ENCODE measurements at regions not wholly inside any gene's neighbourhood (a gene's known extent, or its start where the extent isn't known, plus 50 kb on each side); places are given as distances from the start of the nearest gene placed in this dataset.

- Histone ChIP-seq H3K27me3 (ENCODE audit: control insufficient read depth in 1 of 2, insufficient read depth in 2 of 2, low read length in 2 of 2) (no peaks in the 10 kb centered on the region), H3K27ac (ENCODE audit: low read length) (no peak overlapping the region), H3K9me3 (ENCODE audit: control insufficient read depth in 2 of 2, low read length in 2 of 2) (no peaks in the 10 kb centered on the region), H3K9ac (ENCODE audit: low read length in 2 of 2) (no peak overlapping the region), H3K36me3 (ENCODE audit: control insufficient read depth in 2 of 2, insufficient read depth in 2 of 2, low read length in 2 of 2) (no peaks in the 10 kb centered on the region), H3K4me3 (ENCODE audit: low read length in 2 of 2) (no peak overlapping the region), H3K4me1 (ENCODE audit: control insufficient read depth, insufficient read depth, low read length) (no peaks in the 10 kb centered on the region)
These were observed 502.2 kb downstream of the MAFB start for GRCh38 chr20:40186826-40187225.

GRCh38 chr20:40181676-40182075 lies 507.4 kb downstream of the MAFB start:
- Histone ChIP-seq H3K27ac (ENCODE audit: low read length) (no peak overlapping the region), H3K4me3 (ENCODE audit: low read length in 2 of 2) (no peak overlapping the region), H3K9ac (ENCODE audit: low read length in 2 of 2) (no peak overlapping the region), H3K27me3 (ENCODE audit: control insufficient read depth in 1 of 2, insufficient read depth in 2 of 2, low read length in 2 of 2) (no peaks in the 10 kb centered on the region), H3K36me3 (ENCODE audit: control insufficient read depth in 2 of 2, insufficient read depth in 2 of 2, low read length in 2 of 2) (no peaks in the 10 kb centered on the region), H3K9me3 (ENCODE audit: control insufficient read depth in 2 of 2, low read length in 2 of 2) (no peaks in the 10 kb centered on the region), H3K4me1 (ENCODE audit: control insufficient read depth, insufficient read depth, low read length) (no peaks in the 10 kb centered on the region)

GRCh38 chr20:40176098-40176841 lies 512.8 kb downstream of the MAFB start:
- no peaks in the 10 kb centered on the region for H3K36me3 ChIP-seq (ENCODE audit: control insufficient read depth in 2 of 2, insufficient read depth in 2 of 2, low read length in 2 of 2)
- no peaks in the 10 kb centered on the region for H3K4me1 ChIP-seq (ENCODE audit: control insufficient read depth, insufficient read depth, low read length)
- no peak overlapping the region for H3K4me3 ChIP-seq (ENCODE audit: low read length in 2 of 2)
- no peak overlapping the region for H3K27ac ChIP-seq (ENCODE audit: low read length)
- H3K9me3 ChIP-seq (ENCODE audit: control insufficient read depth in 2 of 2, low read length in 2 of 2): no peaks in the 10 kb centered on the region
- no peaks in the 10 kb centered on the region for H3K27me3 ChIP-seq (ENCODE audit: control insufficient read depth in 1 of 2, insufficient read depth in 2 of 2, low read length in 2 of 2)
- H3K9ac ChIP-seq (ENCODE audit: low read length in 2 of 2): no peak overlapping the region

- no peak overlapping the region for H3K4me3 ChIP-seq (ENCODE audit: low read length in 2 of 2)
- H3K27me3 ChIP-seq (ENCODE audit: control insufficient read depth in 1 of 2, insufficient read depth in 2 of 2, low read length in 2 of 2): no peaks in the 10 kb centered on the region
- H3K4me1 ChIP-seq (ENCODE audit: control insufficient read depth, insufficient read depth, low read length): no peaks in the 10 kb centered on the region
- no peak overlapping the region for H3K27ac ChIP-seq (ENCODE audit: low read length)
- H3K9me3 ChIP-seq (ENCODE audit: control insufficient read depth in 2 of 2, low read length in 2 of 2): no peaks in the 10 kb centered on the region
- no peak overlapping the region for H3K9ac ChIP-seq (ENCODE audit: low read length in 2 of 2)
- no peaks in the 10 kb centered on the region for H3K36me3 ChIP-seq (ENCODE audit: control insufficient read depth in 2 of 2, insufficient read depth in 2 of 2, low read length in 2 of 2)
These were observed 513.7 kb downstream of the MAFB start for GRCh38 chr20:40175296-40175695.

GRCh38 chr20:40173872-40174271 lies 515.2 kb downstream of the MAFB start:
- Histone ChIP-seq H3K36me3 (ENCODE audit: control insufficient read depth in 2 of 2, insufficient read depth in 2 of 2, low read length in 2 of 2) (no peaks in the 10 kb centered on the region), H3K4me1 (ENCODE audit: control insufficient read depth, insufficient read depth, low read length) (no peaks in the 10 kb centered on the region), H3K4me3 (ENCODE audit: low read length in 2 of 2) (no peak overlapping the region), H3K9ac (ENCODE audit: low read length in 2 of 2) (no peak overlapping the region), H3K9me3 (ENCODE audit: control insufficient read depth in 2 of 2, low read length in 2 of 2) (no peaks in the 10 kb centered on the region), H3K27ac (ENCODE audit: low read length) (no peak overlapping the region), H3K27me3 (ENCODE audit: control insufficient read depth in 1 of 2, insufficient read depth in 2 of 2, low read length in 2 of 2) (no peaks in the 10 kb centered on the region)

- H3K9me3 ChIP-seq (ENCODE audit: control insufficient read depth in 2 of 2, low read length in 2 of 2): no peaks in the 10 kb centered on the region
- H3K27me3 ChIP-seq (ENCODE audit: control insufficient read depth in 1 of 2, insufficient read depth in 2 of 2, low read length in 2 of 2): no peaks in the 10 kb centered on the region
- no peak overlapping the region for H3K9ac ChIP-seq (ENCODE audit: low read length in 2 of 2)
- H3K4me3 ChIP-seq (ENCODE audit: low read length in 2 of 2): no peak overlapping the region
- H3K27ac ChIP-seq (ENCODE audit: low read length): no peak overlapping the region
- no peaks in the 10 kb centered on the region for H3K36me3 ChIP-seq (ENCODE audit: control insufficient read depth in 2 of 2, insufficient read depth in 2 of 2, low read length in 2 of 2)
- H3K4me1 ChIP-seq (ENCODE audit: control insufficient read depth, insufficient read depth, low read length): no peaks in the 10 kb centered on the region
These were observed 519.9 kb downstream of the MAFB start for GRCh38 chr20:40168981-40169620.

GRCh38 chr20:40161391-40161790 lies 527.6 kb downstream of the MAFB start:
- H3K9me3 ChIP-seq (ENCODE audit: control insufficient read depth in 2 of 2, low read length in 2 of 2): no peaks in the 10 kb centered on the region
- no peaks in the 10 kb centered on the region for H3K27me3 ChIP-seq (ENCODE audit: control insufficient read depth in 1 of 2, insufficient read depth in 2 of 2, low read length in 2 of 2)
- H3K27ac ChIP-seq (ENCODE audit: low read length): no peak overlapping the region
- no peaks in the 10 kb centered on the region for H3K36me3 ChIP-seq (ENCODE audit: control insufficient read depth in 2 of 2, insufficient read depth in 2 of 2, low read length in 2 of 2)
- H3K4me3 ChIP-seq (ENCODE audit: low read length in 2 of 2): no peak overlapping the region
- H3K4me1 ChIP-seq (ENCODE audit: control insufficient read depth, insufficient read depth, low read length): no peaks in the 10 kb centered on the region
- H3K9ac ChIP-seq (ENCODE audit: low read length in 2 of 2): no peak overlapping the region

- Histone ChIP-seq H3K27me3 (ENCODE audit: control insufficient read depth in 1 of 2, insufficient read depth in 2 of 2, low read length in 2 of 2) (no peaks in the 10 kb centered on the region), H3K4me1 (ENCODE audit: control insufficient read depth, insufficient read depth, low read length) (no peaks in the 10 kb centered on the region), H3K27ac (ENCODE audit: low read length) (no peak overlapping the region), H3K36me3 (ENCODE audit: control insufficient read depth in 2 of 2, insufficient read depth in 2 of 2, low read length in 2 of 2) (no peaks in the 10 kb centered on the region), H3K4me3 (ENCODE audit: low read length in 2 of 2) (no peak overlapping the region), H3K9me3 (ENCODE audit: control insufficient read depth in 2 of 2, low read length in 2 of 2) (no peaks in the 10 kb centered on the region), H3K9ac (ENCODE audit: low read length in 2 of 2) (no peak overlapping the region)
These were observed 528.9 kb downstream of the MAFB start for GRCh38 chr20:40160097-40160550.

- no peak overlapping the region for H3K4me3 ChIP-seq (ENCODE audit: low read length in 2 of 2)
- no peaks in the 10 kb centered on the region for H3K9me3 ChIP-seq (ENCODE audit: control insufficient read depth in 2 of 2, low read length in 2 of 2)
- no peak overlapping the region for H3K27ac ChIP-seq (ENCODE audit: low read length)
- no peaks in the 10 kb centered on the region for H3K36me3 ChIP-seq (ENCODE audit: control insufficient read depth in 2 of 2, insufficient read depth in 2 of 2, low read length in 2 of 2)
- no peaks in the 10 kb centered on the region for H3K27me3 ChIP-seq (ENCODE audit: control insufficient read depth in 1 of 2, insufficient read depth in 2 of 2, low read length in 2 of 2)
- no peaks in the 10 kb centered on the region for H3K4me1 ChIP-seq (ENCODE audit: control insufficient read depth, insufficient read depth, low read length)
- H3K9ac ChIP-seq (ENCODE audit: low read length in 2 of 2): no peak overlapping the region
These were observed 529.8 kb downstream of the MAFB start for GRCh38 chr20:40159276-40159675.

- H3K36me3 ChIP-seq (ENCODE audit: control insufficient read depth in 2 of 2, insufficient read depth in 2 of 2, low read length in 2 of 2): no peaks in the 10 kb centered on the region
- no peak overlapping the region for H3K4me3 ChIP-seq (ENCODE audit: low read length in 2 of 2)
- H3K9ac ChIP-seq (ENCODE audit: low read length in 2 of 2): no peak overlapping the region
- H3K27ac ChIP-seq (ENCODE audit: low read length): no peak overlapping the region
- no peaks in the 10 kb centered on the region for H3K9me3 ChIP-seq (ENCODE audit: control insufficient read depth in 2 of 2, low read length in 2 of 2)
- no peaks in the 10 kb centered on the region for H3K4me1 ChIP-seq (ENCODE audit: control insufficient read depth, insufficient read depth, low read length)
- H3K27me3 ChIP-seq (ENCODE audit: control insufficient read depth in 1 of 2, insufficient read depth in 2 of 2, low read length in 2 of 2): no peaks in the 10 kb centered on the region
These were observed 532.3 kb downstream of the MAFB start for GRCh38 chr20:40156600-40157317.

- Histone ChIP-seq H3K27ac (ENCODE audit: low read length) (no peak overlapping the region), H3K4me1 (ENCODE audit: control insufficient read depth, insufficient read depth, low read length) (no peaks in the 10 kb centered on the region), H3K9ac (ENCODE audit: low read length in 2 of 2) (no peak overlapping the region), H3K4me3 (ENCODE audit: low read length in 2 of 2) (no peak overlapping the region), H3K9me3 (ENCODE audit: control insufficient read depth in 2 of 2, low read length in 2 of 2) (no peaks in the 10 kb centered on the region), H3K27me3 (ENCODE audit: control insufficient read depth in 1 of 2, insufficient read depth in 2 of 2, low read length in 2 of 2) (no peaks in the 10 kb centered on the region), H3K36me3 (ENCODE audit: control insufficient read depth in 2 of 2, insufficient read depth in 2 of 2, low read length in 2 of 2) (no peaks in the 10 kb centered on the region)
These were observed 534.5 kb downstream of the MAFB start for GRCh38 chr20:40154514-40154913.
